Skin epidermis (tissue), 12 donors: ENCODE measurements at regions not wholly inside any gene's neighbourhood (a gene's known extent, or its start where the extent isn't known, plus 50 kb on each side); places are given as distances from the start of the nearest gene placed in this dataset.
A peak's percentile ranks its signal among the peaks of the same experiment; 100 is the strongest.
"Not testable (repeated sequence)": the region's sequence is repeated elsewhere in the genome, so short reads cannot be mapped to it uniquely, and the experiment has no call there.

Source experiments
- H3K27ac ChIP-seq, 21 experiments: fragments of 200-600 bp; sonication (generic) in 11 of 21; one replicate each; pipeline ENCODE4 v1.5.0; 2020; ENCODE audit warnings: mild to moderate bottlenecking in 3 of 21, inconsistent platforms in 2 of 21, moderate library complexity in 2 of 21
- H3K4me3 ChIP-seq, 7 experiments: fragments of 200-600 bp; sonication (generic) in 2 of 7; one replicate each; pipeline ENCODE4 v1.5.0; 2020; ENCODE audit warnings: inconsistent platforms in 2 of 7, mild to moderate bottlenecking in 2 of 7, moderate library complexity in 1 of 7

GRCh38 chr17:62160816-62161215, 95.7 kb upstream of the MED13 start:
- Histone ChIP-seq H3K4me3 (no peak overlapping the region), H3K27ac (no peak overlapping the region)

GRCh38 chr17:62159994-62160393, 94.9 kb upstream of the MED13 start:
- H3K4me3 ChIP-seq = no peak overlapping the region

GRCh38 chr17:62156949-62157348, 91.9 kb upstream of the MED13 start:
- no peak overlapping the region for H3K4me3 ChIP-seq
- no peak overlapping the region for H3K27ac ChIP-seq

More at GRCh38 chr17:62159994-62160393, 94.9 kb upstream of the MED13 start:
- H3K27ac ChIP-seq = no peak overlapping the region

- no peak overlapping the region for H3K4me3 ChIP-seq
- no peak overlapping the region for H3K27ac ChIP-seq
These were observed 89.8 kb upstream of the MED13 start for GRCh38 chr17:62154909-62155308.

- no peak overlapping the region for H3K27ac ChIP-seq
These were observed 85.4 kb upstream of the MED13 start for GRCh38 chr17:62150471-62150870.

GRCh38 chr17:62149961-62150360, 84.9 kb upstream of the MED13 start:
- H3K4me3 ChIP-seq = no peak overlapping the region
- no peak overlapping the region for H3K27ac ChIP-seq

More at GRCh38 chr17:62150471-62150870, 85.4 kb upstream of the MED13 start:
- H3K4me3 ChIP-seq = no peak overlapping the region

- no peak overlapping the region for H3K27ac ChIP-seq
- H3K4me3 ChIP-seq = no peak overlapping the region
These were observed 82.2 kb upstream of the MED13 start for GRCh38 chr17:62147284-62147683.

- Histone ChIP-seq H3K27ac (no peak overlapping the region), H3K4me3 (no peak overlapping the region)
These were observed 75.8 kb upstream of the MED13 start for GRCh38 chr17:62140836-62141235.

- H3K27ac ChIP-seq = no peak overlapping the region
- H3K4me3 ChIP-seq = no peak overlapping the region
These were observed 75.3 kb upstream of the MED13 start for GRCh38 chr17:62140376-62140775.

GRCh38 chr17:62139690-62140354, 74.7 kb upstream of the MED13 start:
- not testable (repeated sequence) for H3K4me3 ChIP-seq, H3K27ac ChIP-seq

GRCh38 chr17:62139141-62139540, 74.1 kb upstream of the MED13 start:
- H3K4me3 ChIP-seq = no peak overlapping the region

GRCh38 chr17:62138676-62139121, 73.6 kb upstream of the MED13 start:
- not testable (repeated sequence) for H3K27ac ChIP-seq
- peak overlapping the region in 1 of 7 experiments; percentile 12 for H3K4me3 ChIP-seq

More at GRCh38 chr17:62139141-62139540, 74.1 kb upstream of the MED13 start:
- H3K27ac ChIP-seq = no peak overlapping the region

GRCh38 chr17:62137734-62138624, 72.9 kb upstream of the MED13 start:
- not testable (repeated sequence) for H3K27ac ChIP-seq
- H3K4me3 ChIP-seq = peak overlapping the region in 1 of 7 experiments; percentile 12

- H3K27ac ChIP-seq, H3K4me3 ChIP-seq: not testable (repeated sequence)
These were observed 72.1 kb upstream of the MED13 start for GRCh38 chr17:62137013-62137733.

GRCh38 chr17:62135742-62136141, 70.7 kb upstream of the MED13 start:
- no peak overlapping the region for H3K27ac ChIP-seq
- no peak overlapping the region for H3K4me3 ChIP-seq

- H3K4me3 ChIP-seq, H3K27ac ChIP-seq: not testable (repeated sequence)
These were observed 70.0 kb upstream of the MED13 start for GRCh38 chr17:62135096-62135495.

- Histone ChIP-seq H3K27ac (no peak overlapping the region), H3K4me3 (no peak overlapping the region)
These were observed 69.3 kb upstream of the MED13 start for GRCh38 chr17:62134397-62134796.

- H3K27ac ChIP-seq, H3K4me3 ChIP-seq: not testable (repeated sequence)
These were observed 66.2 kb upstream of the MED13 start for GRCh38 chr17:62131271-62131670.

GRCh38 chr17:62130739-62131138, 65.7 kb upstream of the MED13 start:
- H3K27ac ChIP-seq = no peak overlapping the region

GRCh38 chr17:62126292-62126691, 61.2 kb upstream of the MED13 start:
- Histone ChIP-seq H3K27ac (no peak overlapping the region), H3K4me3 (no peak overlapping the region)

More at GRCh38 chr17:62130739-62131138, 65.7 kb upstream of the MED13 start:
- H3K4me3 ChIP-seq = no peak overlapping the region
